SK-N-SH (cell line): ENCODE measurements at regions not wholly inside any gene's neighbourhood (a gene's known extent, or its start where the extent isn't known, plus 50 kb on each side); places are given as distances from the start of the nearest gene placed in this dataset.

ENCODE experiments used
- CTCF ChIA-PET: fragments of 300-600, 350-600 bp; formaldehyde crosslinking; extraction: SDS; loops from one replicate; lab custom pipeline; 2021; lab: Yijun Ruan, JAX
- POLR2A ChIA-PET: fragments of 350-600 bp; sonication (Branson Sonifier 250); formaldehyde crosslinking; extraction: SDS; loops from one replicate; lab custom pipeline; 2020; ENCODE audit warnings: antibody characterized with exemption, inconsistent platforms; lab: Yijun Ruan, JAX
- DNase-seq: peaks from one replicate; pipeline ENCODE4 v3.0.0; 2012
- H2AFZ ChIP-seq: fragments of 200-600 bp; sonication (generic); 2 replicates; pipeline ENCODE4 v1.8.1; 2016; ENCODE audit warnings: antibody characterized with exemption, mild to moderate bottlenecking, low read depth
- H3F3A ChIP-seq: fragments of 200-600 bp; sonication (generic); replicated peaks from 2 replicates; pipeline ENCODE3; 2016; ENCODE audit warnings: antibody characterized with exemption, mild to moderate bottlenecking; ENCODE audit not compliant: insufficient read depth
- H3K27ac ChIP-seq, 2 experiments: fragments of 200-500 bp in 1 of 2; fragments of 200-600 bp in 1 of 2; sonication (Bioruptor generic) in 1 of 2; sonication (generic), shearing (Covaris generic) in 1 of 2; 2 replicates each; pipeline versions ENCODE4 v1.5.1 to v1.6.1; 2014 to 2016; ENCODE audit warnings: low read depth in 2 of 2, inconsistent platforms in 1 of 2, low read length in 1 of 2, mild to moderate bottlenecking in 1 of 2, mixed read lengths in 1 of 2
- H3K27me3 ChIP-seq: fragments of 200-600 bp; sonication (generic), shearing (Covaris generic); 2 replicates; pipeline ENCODE4 v1.6.1; 2016; ENCODE audit warnings: mixed run types; ENCODE audit not compliant: insufficient read depth
- H3K36me3 ChIP-seq, 2 experiments: fragments of 200-500 bp in 1 of 2; fragments of 200-600 bp in 1 of 2; sonication (Bioruptor generic) in 1 of 2; sonication (generic) in 1 of 2; replicated peaks in 1 of 2; 2 replicates each; pipeline versions ENCODE3 to v1.5.1; 2014 to 2016; ENCODE audit warnings: low read length in 1 of 2, mild to moderate bottlenecking in 1 of 2; ENCODE audit not compliant: insufficient read depth in 2 of 2, control insufficient read depth in 1 of 2
- H3K4me1 ChIP-seq, 2 experiments: fragments of 200-500 bp in 1 of 2; fragments of 200-600 bp in 1 of 2; sonication (Bioruptor generic) in 1 of 2; sonication (generic), shearing (Covaris generic) in 1 of 2; 2 replicates each; pipeline versions ENCODE4 v1.5.1 to v1.6.1; 2014 to 2016; ENCODE audit warnings: low read depth in 1 of 2, low read length in 1 of 2, mixed run types in 1 of 2; ENCODE audit not compliant: insufficient read depth in 2 of 2, control insufficient read depth in 1 of 2
- H3K4me2 ChIP-seq: fragments of 200-600 bp; sonication (generic), shearing (Covaris generic); 2 replicates; pipeline ENCODE4 v1.6.1; 2017; ENCODE audit warnings: mixed run types
- H3K4me3 ChIP-seq, 2 experiments: fragments of 200-500 bp in 1 of 2; fragments of 200-600 bp in 1 of 2; sonication (Bioruptor generic) in 1 of 2; sonication (generic), shearing (Covaris generic) in 1 of 2; 2 replicates each; pipeline versions ENCODE4 v1.5.1 to v1.8.1; 2014 to 2016; ENCODE audit warnings: low read depth in 2 of 2, inconsistent platforms in 1 of 2, low read length in 1 of 2, mild to moderate bottlenecking in 1 of 2, mixed read lengths in 1 of 2, moderate library complexity in 1 of 2
- H3K79me2 ChIP-seq: fragments of 200-600 bp; sonication (generic); 2 replicates; pipeline ENCODE4 v1.8.1; 2017; ENCODE audit warnings: mild to moderate bottlenecking; ENCODE audit not compliant: insufficient read depth
- H3K9ac ChIP-seq: fragments of 200-600 bp; sonication (generic); 2 replicates; pipeline ENCODE4 v1.6.1; 2017; ENCODE audit warnings: mixed run types
- H3K9me2 ChIP-seq: fragments of 200-600 bp; sonication (generic); 2 replicates; pipeline ENCODE4 v1.6.1; 2017; ENCODE audit warnings: mixed run types
- H3K9me3 ChIP-seq: fragments of 200-600 bp; sonication (generic); 2 replicates; pipeline ENCODE4 v1.6.1; 2017; ENCODE audit warnings: mixed run types, mild to moderate bottlenecking, moderate library complexity
- H4K20me1 ChIP-seq: fragments of 200-600 bp; sonication (generic); 2 replicates; pipeline ENCODE4 v1.6.1; 2017; ENCODE audit warnings: mild to moderate bottlenecking, mixed run types; ENCODE audit not compliant: insufficient read depth
- ELF1 ChIP-seq: IDR thresholded peaks from 2 replicates; pipeline ENCODE4 v1.4.0; 2012
- EP300 ChIP-seq, 2 experiments: IDR thresholded peaks; 2 replicates each; pipeline versions ENCODE4 v1.4.0 to v1.6.1; 2012; ENCODE audit warnings: borderline replicate concordance in 1 of 2, low read depth in 1 of 2, low read length in 1 of 2
- FOSL2 ChIP-seq: IDR thresholded peaks from 2 replicates; pipeline ENCODE4 v1.4.0; 2012; ENCODE audit warnings: low read depth, mild to moderate bottlenecking, moderate library complexity, borderline replicate concordance
- FOXJ3 ChIP-seq: sonication (generic); formaldehyde crosslinking; IDR thresholded peaks from 2 replicates; pipeline ENCODE4 v1.5.1; 2020; ENCODE audit warnings: mild to moderate bottlenecking, missing genetic modification reagents
- FOXM1 ChIP-seq: IDR thresholded peaks from 2 replicates; pipeline ENCODE4 v1.4.0; 2012; ENCODE audit warnings: low read depth, mild to moderate bottlenecking
- GABPA ChIP-seq: IDR thresholded peaks from 2 replicates; pipeline ENCODE4 v1.4.0; 2012; ENCODE audit warnings: low read depth, mild to moderate bottlenecking
- GATA2 ChIP-seq: sonication (generic); formaldehyde crosslinking; IDR thresholded peaks from 2 replicates; pipeline ENCODE4 v1.5.0; 2020; ENCODE audit warnings: mild to moderate bottlenecking, missing genetic modification reagents
- JUND ChIP-seq: IDR thresholded peaks from 2 replicates; pipeline ENCODE4 v1.4.0; 2012
- MAX ChIP-seq: IDR thresholded peaks from 2 replicates; pipeline ENCODE4 v1.4.0; 2012; ENCODE audit warnings: low read depth
- MEF2A ChIP-seq: IDR thresholded peaks from 2 replicates; pipeline ENCODE4 v1.4.0; 2012; ENCODE audit warnings: low read depth, borderline replicate concordance
- MXI1 ChIP-seq: IDR thresholded peaks from 2 replicates; pipeline ENCODE4 v1.6.1; 2012; ENCODE audit warnings: mild to moderate bottlenecking, low read depth, low read length, improper control_type of control experiment
- NRF1 ChIP-seq: IDR thresholded peaks from 2 replicates; pipeline ENCODE4 v1.6.1; 2012; ENCODE audit warnings: low read depth, mild to moderate bottlenecking, low read length
- RAD21 ChIP-seq: IDR thresholded peaks from 2 replicates; pipeline ENCODE4 v1.6.1; 2012; ENCODE audit warnings: mild to moderate bottlenecking, low read length
- RCOR1 ChIP-seq: fragments of 150-350 bp; IDR thresholded peaks from 2 replicates; pipeline ENCODE4 v1.6.1; 2017; ENCODE audit warnings: antibody characterized with exemption, low read length
- RXRA ChIP-seq: IDR thresholded peaks from 2 replicates; pipeline ENCODE4 v1.4.0; 2012; ENCODE audit warnings: low read depth, mild to moderate bottlenecking, borderline replicate concordance
- SIN3A ChIP-seq: IDR thresholded peaks from 2 replicates; pipeline ENCODE4 v1.6.1; 2012; ENCODE audit warnings: low read depth, mild to moderate bottlenecking, low read length, moderate library complexity, borderline replicate concordance
- TAF1 ChIP-seq: IDR thresholded peaks from 2 replicates; pipeline ENCODE4 v1.6.1; 2012; ENCODE audit warnings: low read depth, mild to moderate bottlenecking, low read length, moderate library complexity, borderline replicate concordance
- TCF12 ChIP-seq: IDR thresholded peaks from 2 replicates; pipeline ENCODE4 v1.4.0; 2012
- USF1 ChIP-seq: IDR thresholded peaks from 2 replicates; pipeline ENCODE4 v1.4.0; 2012; ENCODE audit warnings: low read depth, borderline replicate concordance
- YY1 ChIP-seq: IDR thresholded peaks from 2 replicates; pipeline ENCODE4 v1.4.0; 2012; ENCODE audit warnings: low read depth, mild to moderate bottlenecking
- ZBTB33 ChIP-seq: IDR thresholded peaks from 2 replicates; pipeline ENCODE4 v1.4.0; 2012; ENCODE audit warnings: low read depth, borderline replicate concordance
- WGBS: methylation state at CpG from one replicate; pipeline ENCODE4 v1.1.6; 2017; ENCODE audit warnings: low lambda C conversion rate; 5-methylcytosine and 5-hydroxymethylcytosine counted together
- TF ChIP-seq, protein P1 (sequence below): fragments of 150-350 bp; IDR thresholded peaks from 2 replicates; pipeline ENCODE4 v1.6.1; 2017; ENCODE audit warnings: antibody characterized with exemption, low read length, low read depth, borderline replicate concordance
- TF ChIP-seq, protein P2 (sequence below): IDR thresholded peaks from 2 replicates; pipeline ENCODE4; 2012
- TF ChIP-seq, protein P3 (sequence below): fragments of 150-350 bp; IDR thresholded peaks from 2 replicates; pipeline ENCODE4 v1.6.1; 2016; ENCODE audit warnings: mild to moderate bottlenecking, low read depth, low read length

DNA sequence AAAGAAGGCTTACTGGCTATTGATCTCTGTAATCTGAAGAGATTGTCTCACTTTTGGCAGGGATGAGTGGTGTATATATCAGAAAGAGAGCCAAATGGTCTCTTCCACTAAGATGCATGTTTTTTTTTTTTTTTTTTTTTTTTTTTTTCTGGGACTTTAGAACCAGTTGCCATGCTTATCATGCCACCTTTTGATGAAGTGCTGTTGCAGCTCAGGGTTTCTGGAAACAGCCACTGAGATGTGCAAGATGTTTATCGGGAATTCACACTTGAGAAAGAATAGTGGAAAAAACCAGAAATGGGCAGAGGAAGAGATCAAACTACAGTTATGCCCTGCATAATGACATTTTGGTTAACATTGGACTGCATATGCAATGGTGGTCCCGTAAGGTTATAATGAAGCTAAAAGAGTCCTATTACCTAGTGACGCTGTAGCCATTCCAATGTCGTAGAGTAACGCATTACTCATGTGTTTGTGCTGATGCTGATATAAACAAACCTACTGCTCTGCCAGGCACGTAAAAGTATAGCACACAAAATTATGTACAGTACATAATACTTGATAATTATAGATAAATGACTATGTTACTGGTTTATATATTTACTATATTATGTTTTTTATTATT is 121.0 kb downstream of the KLF5 start:
- Histone ChIP-seq H3K4me3 (no peak overlapping the region), H3K36me3 (no peaks in the 10 kb centered on the region), H4K20me1 (no peaks in the 10 kb centered on the region), H3K9me3 (no peaks in the 10 kb centered on the region)
- CTCF ChIA-PET, result no interaction called here
- TF ChIP-seq NRF1 (no peak), GATA2 (CRISPR knock-in tag) (no peak), MAX (no peak), GABPA (no peak), TAF1 (no peak), MXI1 (no peak), SIN3A (no peak), FOXJ3 (CRISPR knock-in tag) (no peak), YY1 (no peak), ELF1 (no peak), MEF2A (no peak)
- TF ChIP-seq, protein P1, sequence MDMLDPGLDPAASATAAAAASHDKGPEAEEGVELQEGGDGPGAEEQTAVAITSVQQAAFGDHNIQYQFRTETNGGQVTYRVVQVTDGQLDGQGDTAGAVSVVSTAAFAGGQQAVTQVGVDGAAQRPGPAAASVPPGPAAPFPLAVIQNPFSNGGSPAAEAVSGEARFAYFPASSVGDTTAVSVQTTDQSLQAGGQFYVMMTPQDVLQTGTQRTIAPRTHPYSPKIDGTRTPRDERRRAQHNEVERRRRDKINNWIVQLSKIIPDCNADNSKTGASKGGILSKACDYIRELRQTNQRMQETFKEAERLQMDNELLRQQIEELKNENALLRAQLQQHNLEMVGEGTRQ, result no peak
- TF ChIP-seq, protein P2, sequence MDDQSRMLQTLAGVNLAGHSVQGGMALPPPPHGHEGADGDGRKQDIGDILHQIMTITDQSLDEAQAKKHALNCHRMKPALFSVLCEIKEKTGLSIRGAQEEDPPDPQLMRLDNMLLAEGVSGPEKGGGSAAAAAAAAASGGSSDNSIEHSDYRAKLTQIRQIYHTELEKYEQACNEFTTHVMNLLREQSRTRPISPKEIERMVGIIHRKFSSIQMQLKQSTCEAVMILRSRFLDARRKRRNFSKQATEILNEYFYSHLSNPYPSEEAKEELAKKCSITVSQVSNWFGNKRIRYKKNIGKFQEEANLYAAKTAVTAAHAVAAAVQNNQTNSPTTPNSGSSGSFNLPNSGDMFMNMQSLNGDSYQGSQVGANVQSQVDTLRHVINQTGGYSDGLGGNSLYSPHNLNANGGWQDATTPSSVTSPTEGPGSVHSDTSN, result no peak
- TF ChIP-seq, all 33 proteins: peak for 0
- no peaks in the 10 kb centered on the region for H3F3A ChIP-seq
- no peak for DNase-seq
- H3K9ac ChIP-seq, result no peak overlapping the region
- 78% methylated on average over 6 of the region's 6 CpGs for WGBS
- H3K27ac ChIP-seq, result no peak overlapping the region
- H3K9me2 ChIP-seq, result no peaks in the 10 kb centered on the region
- no peak overlapping the region for H3K4me2 ChIP-seq
- no peaks in the 10 kb centered on the region for H3K4me1 ChIP-seq
- H2AFZ ChIP-seq, result no peak overlapping the region
- POLR2A ChIA-PET, result no interaction called here
- H3K79me2 ChIP-seq, result no peaks in the 10 kb centered on the region
- no peaks in the 10 kb centered on the region for H3K27me3 ChIP-seq

GRCh38 chr13:73177916-73178565 is 119.2 kb downstream of the KLF5 start:
- Histone ChIP-seq H3K36me3 (no peaks in the 10 kb centered on the region), H3F3A (no peaks in the 10 kb centered on the region), H3K27me3 (no peaks in the 10 kb centered on the region), H3K9ac (no peak overlapping the region), H3K9me3 (no peaks in the 10 kb centered on the region), H3K79me2 (no peaks in the 10 kb centered on the region), H3K4me3 (no peak overlapping the region), H4K20me1 (no peaks in the 10 kb centered on the region), H3K9me2 (no peaks in the 10 kb centered on the region), H3K27ac (no peak overlapping the region), H3K4me2 (no peak overlapping the region), H2AFZ (no peak overlapping the region), H3K4me1 (no peaks in the 10 kb centered on the region)
- 62% methylated on average over 3 of the region's 3 CpGs for WGBS
- POLR2A ChIA-PET, result no interaction called here
- CTCF ChIA-PET, result no interaction called here
- DNase-seq, result no peak
- TF ChIP-seq FOXM1 (no peak), RCOR1 (no peak), RAD21 (no peak), YY1 (no peak), ZBTB33 (no peak), TCF12 (no peak), RXRA (no peak), EP300 (IDR thresholded peaks at IDR 0.05; ENCODE audit: borderline replicate concordance in 1 of 2, low read depth in 1 of 2, low read length in 1 of 2) (no peak), NRF1 (no peak), USF1 (no peak), JUND (no peak), FOSL2 (no peak)
- TF ChIP-seq, protein P3, sequence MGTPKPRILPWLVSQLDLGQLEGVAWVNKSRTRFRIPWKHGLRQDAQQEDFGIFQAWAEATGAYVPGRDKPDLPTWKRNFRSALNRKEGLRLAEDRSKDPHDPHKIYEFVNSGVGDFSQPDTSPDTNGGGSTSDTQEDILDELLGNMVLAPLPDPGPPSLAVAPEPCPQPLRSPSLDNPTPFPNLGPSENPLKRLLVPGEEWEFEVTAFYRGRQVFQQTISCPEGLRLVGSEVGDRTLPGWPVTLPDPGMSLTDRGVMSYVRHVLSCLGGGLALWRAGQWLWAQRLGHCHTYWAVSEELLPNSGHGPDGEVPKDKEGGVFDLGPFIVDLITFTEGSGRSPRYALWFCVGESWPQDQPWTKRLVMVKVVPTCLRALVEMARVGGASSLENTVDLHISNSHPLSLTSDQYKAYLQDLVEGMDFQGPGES, result no peak
